Peyer's patch (tissue), 4 donors: ENCODE measurements at regions not wholly inside any gene's neighbourhood (a gene's known extent, or its start where the extent isn't known, plus 50 kb on each side); places are given as distances from the start of the nearest gene placed in this dataset.

Experiments
- CTCF ChIP-seq, 6 experiments: fragments of 450-650 bp in 4 of 6; fragments of 200-600 bp in 2 of 6; sonication (generic) in 1 of 6; IDR thresholded peaks; one replicate each; pipeline ENCODE4 v1.5.1; 2017 to 2019; ENCODE audit warnings: antibody characterized with exemption in 6 of 6, mild to moderate bottlenecking in 3 of 6, moderate library complexity in 1 of 6
- POLR2A ChIP-seq, 2 donors: fragments of 450-650 bp; IDR thresholded peaks; one replicate each; pipeline ENCODE4 v1.5.1; 2017; ENCODE audit warnings: antibody characterized with exemption in 2 of 2, mild to moderate bottlenecking in 2 of 2, moderate library complexity in 2 of 2

- no peak for TF ChIP-seq POLR2A (IDR thresholded peaks at IDR 0.05)
- TF ChIP-seq CTCF (IDR thresholded peaks at IDR 0.05): no peak
These were observed 429.9 kb upstream of the SEMA3A start for GRCh38 chr7:84624527-84624926.
